Osteoblast (primary cell): ENCODE measurements at regions not wholly inside any gene's neighbourhood (a gene's known extent, or its start where the extent isn't known, plus 50 kb on each side); places are given as distances from the start of the nearest gene placed in this dataset.
"Not testable (repeated sequence)": the region's sequence is repeated elsewhere in the genome, so short reads cannot be mapped to it uniquely, and the experiment has no call there.

Source experiments
- DNase-seq: peaks from one replicate; pipeline ENCODE4 v3.0.0; 2011; ENCODE audit warnings: low spot score, mixed read lengths; ENCODE audit not compliant: insufficient read length; ENCODE audit errors: missing footprints
- H2AFZ ChIP-seq: 2 replicates; pipeline ENCODE4 v1.6.0; 2011; ENCODE audit warnings: mild to moderate bottlenecking, low read length
- H3K27ac ChIP-seq: 2 replicates; pipeline ENCODE4 v1.5.1; 2011; ENCODE audit warnings: mild to moderate bottlenecking, low read depth, low read length, moderate library complexity
- H3K27me3 ChIP-seq: 2 replicates; pipeline ENCODE4 v1.6.0; 2012; ENCODE audit warnings: mild to moderate bottlenecking, control low read depth, inconsistent platforms, low read length, moderate library complexity; ENCODE audit not compliant: insufficient read depth
- H3K36me3 ChIP-seq: 2 replicates; pipeline ENCODE4 v1.5.1; 2011; ENCODE audit warnings: mild to moderate bottlenecking, low read length, control low read depth, moderate library complexity; ENCODE audit not compliant: insufficient read depth
- H3K4me1 ChIP-seq: 2 replicates; pipeline ENCODE4 v1.5.1; 2011; ENCODE audit warnings: mild to moderate bottlenecking, low read length, control low read depth, moderate library complexity; ENCODE audit not compliant: insufficient read depth
- H3K4me2 ChIP-seq: 2 replicates; pipeline ENCODE4 v1.6.0; 2011; ENCODE audit warnings: mild to moderate bottlenecking, low read length; ENCODE audit not compliant: insufficient read depth
- H3K4me3 ChIP-seq: fragments of 200-600 bp; sonication (generic); 3 replicates; pipeline ENCODE4 v1.5.1; 2012; ENCODE audit warnings: mild to moderate bottlenecking, low read length, inconsistent platforms; ENCODE audit not compliant: insufficient read depth
- H3K79me2 ChIP-seq: 2 replicates; pipeline ENCODE4 v1.6.0; 2012; ENCODE audit warnings: mild to moderate bottlenecking, low read length, control low read depth, inconsistent platforms; ENCODE audit not compliant: insufficient read depth
- H3K9me3 ChIP-seq: 2 replicates; pipeline ENCODE4 v1.5.1; 2011; ENCODE audit warnings: low read depth, low read length, control low read depth
- H4K20me1 ChIP-seq: 2 replicates; pipeline ENCODE4 v1.6.0; 2012; ENCODE audit warnings: mild to moderate bottlenecking, low read length, control low read depth; ENCODE audit not compliant: insufficient read depth
- TF ChIP-seq, protein P1 (sequence below): IDR thresholded peaks from 2 replicates; pipeline ENCODE4 v1.5.1; 2011; ENCODE audit warnings: mild to moderate bottlenecking, low read depth, low read length, moderate library complexity; ENCODE audit errors: extremely low read depth

GRCh38 chr9:78707481-78707991 lies 410.6 kb downstream of the PSAT1 start:
- Histone ChIP-seq H3K9me3 (no peaks in the 10 kb centered on the region), H3K27me3 (no peaks in the 10 kb centered on the region), H3K27ac (peak overlapping the region; percentile 94), H2AFZ (peak overlapping the region; percentile 79), H4K20me1 (no peaks in the 10 kb centered on the region), H3K79me2 (no peaks in the 10 kb centered on the region), H3K4me1 (peaks cover 24% of the 10 kb centered on the region), H3K4me2 (peak overlapping the region; percentile 83), H3K4me3 (peak overlapping the region; percentile 52), H3K36me3 (no peaks in the 10 kb centered on the region)
- TF ChIP-seq, protein P1, sequence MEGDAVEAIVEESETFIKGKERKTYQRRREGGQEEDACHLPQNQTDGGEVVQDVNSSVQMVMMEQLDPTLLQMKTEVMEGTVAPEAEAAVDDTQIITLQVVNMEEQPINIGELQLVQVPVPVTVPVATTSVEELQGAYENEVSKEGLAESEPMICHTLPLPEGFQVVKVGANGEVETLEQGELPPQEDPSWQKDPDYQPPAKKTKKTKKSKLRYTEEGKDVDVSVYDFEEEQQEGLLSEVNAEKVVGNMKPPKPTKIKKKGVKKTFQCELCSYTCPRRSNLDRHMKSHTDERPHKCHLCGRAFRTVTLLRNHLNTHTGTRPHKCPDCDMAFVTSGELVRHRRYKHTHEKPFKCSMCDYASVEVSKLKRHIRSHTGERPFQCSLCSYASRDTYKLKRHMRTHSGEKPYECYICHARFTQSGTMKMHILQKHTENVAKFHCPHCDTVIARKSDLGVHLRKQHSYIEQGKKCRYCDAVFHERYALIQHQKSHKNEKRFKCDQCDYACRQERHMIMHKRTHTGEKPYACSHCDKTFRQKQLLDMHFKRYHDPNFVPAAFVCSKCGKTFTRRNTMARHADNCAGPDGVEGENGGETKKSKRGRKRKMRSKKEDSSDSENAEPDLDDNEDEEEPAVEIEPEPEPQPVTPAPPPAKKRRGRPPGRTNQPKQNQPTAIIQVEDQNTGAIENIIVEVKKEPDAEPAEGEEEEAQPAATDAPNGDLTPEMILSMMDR = no peak
- peak; percentile 84 for DNase-seq

- Histone ChIP-seq H3K4me3 (no peak overlapping the region), H3K4me2 (no peak overlapping the region), H3K4me1 (peaks cover 32% of the 10 kb centered on the region), H3K79me2 (no peaks in the 10 kb centered on the region), H3K27me3 (no peaks in the 10 kb centered on the region), H3K27ac (peak overlapping the region; percentile 90), H2AFZ (no peak overlapping the region), H4K20me1 (no peaks in the 10 kb centered on the region), H3K36me3 (no peaks in the 10 kb centered on the region), H3K9me3 (no peaks in the 10 kb centered on the region)
- TF ChIP-seq, protein P1 = no peak
- DNase-seq = peak; percentile 55
These were observed 416.1 kb downstream of the PSAT1 start for GRCh38 chr9:78712903-78713613.

- H3K4me2 ChIP-seq = peak overlapping the region; percentile 44
- no peaks in the 10 kb centered on the region for H3K9me3 ChIP-seq
- TF ChIP-seq, protein P1 = no peak
- peak; percentile 41 for DNase-seq
- no peak overlapping the region for H2AFZ ChIP-seq
- H3K27me3 ChIP-seq = no peaks in the 10 kb centered on the region
- peaks cover 25% of the 10 kb centered on the region for H3K4me1 ChIP-seq
- no peaks in the 10 kb centered on the region for H3K79me2 ChIP-seq
- no peaks in the 10 kb centered on the region for H4K20me1 ChIP-seq
- peak overlapping the region; percentile 90 for H3K27ac ChIP-seq
- H3K36me3 ChIP-seq = no peaks in the 10 kb centered on the region
- H3K4me3 ChIP-seq = no peak overlapping the region
These were observed 416.9 kb downstream of the PSAT1 start for GRCh38 chr9:78713614-78714405.

GRCh38 chr9:78714576-78714975 lies 417.7 kb downstream of the PSAT1 start:
- Histone ChIP-seq H3K79me2 (no peaks in the 10 kb centered on the region), H4K20me1 (no peaks in the 10 kb centered on the region), H3K4me1 (peaks cover 25% of the 10 kb centered on the region), H3K27ac (peak overlapping the region; percentile 90), H3K4me2 (peak overlapping the region; percentile 44), H3K9me3 (no peaks in the 10 kb centered on the region), H2AFZ (no peak overlapping the region), H3K4me3 (no peak overlapping the region), H3K36me3 (no peaks in the 10 kb centered on the region), H3K27me3 (no peaks in the 10 kb centered on the region)
- DNase-seq = peak; percentile 83
- TF ChIP-seq, protein P1 = no peak

GRCh38 chr9:78719029-78719428 lies 422.1 kb downstream of the PSAT1 start:
- not testable (repeated sequence) for H3K4me3 ChIP-seq, H3K9me3 ChIP-seq, H2AFZ ChIP-seq, H3K27me3 ChIP-seq, H3K36me3 ChIP-seq, H3K79me2 ChIP-seq, H3K4me2 ChIP-seq, DNase-seq, H4K20me1 ChIP-seq, H3K27ac ChIP-seq
- H3K4me1 ChIP-seq = peaks cover 11% of the 10 kb centered on the region
